HEK293 (cell line): ENCODE measurements at regions not wholly inside any gene's neighbourhood (a gene's known extent, or its start where the extent isn't known, plus 50 kb on each side); places are given as distances from the start of the nearest gene placed in this dataset.

ENCODE experiments used
- CTCF ChIA-PET: fragments of 350-600 bp; formaldehyde crosslinking; extraction: SDS; loops from one replicate; lab custom pipeline; 2021; ENCODE audit warnings: antibody characterized with exemption; lab: Yijun Ruan, JAX
- POLR2A ChIA-PET: fragments of 300-600 bp; formaldehyde crosslinking; extraction: SDS; loops from one replicate; lab custom pipeline; 2020; ENCODE audit warnings: antibody characterized with exemption, inconsistent platforms; lab: Yijun Ruan, JAX
- H3K27ac ChIP-seq: fragments of 200-500 bp; sonication (Bioruptor generic); 2 replicates; pipeline ENCODE4 v1.5.1; 2014; ENCODE audit warnings: low read depth, low read length, control low read depth, inconsistent platforms; ENCODE audit errors: extremely low read depth
- H3K36me3 ChIP-seq, 2 experiments: fragments of 200-500 bp in 1 of 2; sonication (Bioruptor generic) in 1 of 2; 1 replicate in 1 of 2; 2 replicates in 1 of 2; pipeline ENCODE4 v1.5.1; 2014 to 2017; ENCODE audit warnings: inconsistent platforms in 2 of 2, low read length in 2 of 2; ENCODE audit not compliant: control insufficient read depth in 2 of 2, insufficient read depth in 1 of 2
- H3K4me1 ChIP-seq: fragments of 200-500 bp; sonication (Bioruptor generic); 2 replicates; pipeline ENCODE4 v1.5.1; 2014; ENCODE audit warnings: mild to moderate bottlenecking, low read length, inconsistent platforms; ENCODE audit not compliant: control insufficient read depth, insufficient read depth
- H3K4me3 ChIP-seq: 2 replicates; pipeline ENCODE4 v1.5.1; 2011; ENCODE audit warnings: low read depth, mild to moderate bottlenecking, control low read depth, low read length, moderate library complexity
- H3K9me3 ChIP-seq: fragments of 200-500 bp; sonication (Bioruptor generic); 2 replicates; pipeline ENCODE4 v1.5.1; 2014; ENCODE audit warnings: low read depth, low read length, inconsistent platforms; ENCODE audit not compliant: control insufficient read depth, insufficient read depth
- BCL11A ChIP-seq: fragments of 450-650 bp; formaldehyde crosslinking; IDR thresholded peaks from 2 replicates; pipeline ENCODE4 v1.5.1; 2016; ENCODE audit warnings: low read depth, missing biosample characterization, missing genetic modification characterization
- FEZF1 ChIP-seq: fragments of 450-650 bp; formaldehyde crosslinking; IDR thresholded peaks from 2 replicates; pipeline ENCODE4 v1.5.1; 2016; ENCODE audit warnings: missing biosample characterization, missing genetic modification characterization
- GLI4 ChIP-seq: fragments of 450-650 bp; formaldehyde crosslinking; IDR thresholded peaks from 2 replicates; pipeline ENCODE4 v1.5.1; 2016; ENCODE audit warnings: missing biosample characterization, missing genetic modification characterization
- KLF8 ChIP-seq: fragments of 450-650 bp; formaldehyde crosslinking; IDR thresholded peaks from 2 replicates; pipeline ENCODE4 v1.5.1; 2016; ENCODE audit warnings: missing biosample characterization, missing genetic modification characterization
- RBAK ChIP-seq: fragments of 450-650 bp; formaldehyde crosslinking; IDR thresholded peaks from 2 replicates; pipeline ENCODE4 v1.5.1; 2016; ENCODE audit warnings: missing biosample characterization, missing genetic modification characterization
- SP7 ChIP-seq: fragments of 450-650 bp; formaldehyde crosslinking; IDR thresholded peaks from 2 replicates; pipeline ENCODE4 v1.5.1; 2016; ENCODE audit warnings: missing biosample characterization, missing genetic modification characterization
- ZBTB48 ChIP-seq: fragments of 450-650 bp; formaldehyde crosslinking; IDR thresholded peaks from 2 replicates; pipeline ENCODE4 v1.5.1; 2016; ENCODE audit warnings: missing biosample characterization, missing genetic modification characterization
- ZBTB7A ChIP-seq: fragments of 450-650 bp; formaldehyde crosslinking; IDR thresholded peaks from 2 replicates; pipeline ENCODE4 v1.5.1; 2016; ENCODE audit warnings: low read depth, missing biosample characterization, missing genetic modification characterization
- ZNF132 ChIP-seq: fragments of 450-650 bp; formaldehyde crosslinking; IDR thresholded peaks from 2 replicates; pipeline ENCODE4 v1.5.1; 2017; ENCODE audit warnings: missing biosample characterization, missing genetic modification characterization, borderline replicate concordance
- ZNF155 ChIP-seq: fragments of 450-650 bp; formaldehyde crosslinking; IDR thresholded peaks from 2 replicates; pipeline ENCODE4 v1.5.1; 2016; ENCODE audit warnings: missing biosample characterization, missing genetic modification characterization
- ZNF19 ChIP-seq: fragments of 450-650 bp; formaldehyde crosslinking; IDR thresholded peaks from 2 replicates; pipeline ENCODE4; 2016; ENCODE audit warnings: missing biosample characterization, missing genetic modification characterization, low read depth
- ZNF239 ChIP-seq: fragments of 450-650 bp; formaldehyde crosslinking; IDR thresholded peaks from 2 replicates; pipeline ENCODE4 v1.5.1; 2016; ENCODE audit warnings: missing biosample characterization, missing genetic modification characterization
- ZNF324 ChIP-seq: fragments of 450-650 bp; formaldehyde crosslinking; IDR thresholded peaks from 2 replicates; pipeline ENCODE4 v1.5.1; 2016; ENCODE audit warnings: missing biosample characterization, missing genetic modification characterization
- ZNF362 ChIP-seq: fragments of 450-650 bp; formaldehyde crosslinking; IDR thresholded peaks from 2 replicates; pipeline ENCODE4 v1.5.1; 2016; ENCODE audit warnings: missing biosample characterization, missing genetic modification characterization
- ZNF366 ChIP-seq: fragments of 450-650 bp; formaldehyde crosslinking; conservative IDR thresholded peaks from 2 replicates; pipeline ENCODE4 v1.5.1; 2016; ENCODE audit warnings: missing biosample characterization, missing genetic modification characterization
- ZNF48 ChIP-seq: fragments of 450-650 bp; formaldehyde crosslinking; IDR thresholded peaks from 2 replicates; pipeline ENCODE4 v1.5.1; 2016; ENCODE audit warnings: missing biosample characterization, missing genetic modification characterization
- ZNF510 ChIP-seq: fragments of 450-650 bp; formaldehyde crosslinking; IDR thresholded peaks from 2 replicates; pipeline ENCODE4 v1.5.1; 2018; ENCODE audit warnings: mild to moderate bottlenecking, missing genetic modification characterization, missing biosample characterization; ENCODE audit not compliant: insufficient replicate concordance
- ZNF555 ChIP-seq: fragments of 450-650 bp; formaldehyde crosslinking; conservative IDR thresholded peaks from 2 replicates; pipeline ENCODE4 v1.5.1; 2017; ENCODE audit warnings: missing biosample characterization, mild to moderate bottlenecking, missing genetic modification characterization, inconsistent platforms
- ZNF560 ChIP-seq: fragments of 450-650 bp; formaldehyde crosslinking; IDR thresholded peaks from 2 replicates; pipeline ENCODE4 v1.5.1; 2017; ENCODE audit warnings: missing biosample characterization, missing genetic modification characterization, borderline replicate concordance
- ZNF571 ChIP-seq: fragments of 450-650 bp; formaldehyde crosslinking; IDR thresholded peaks from 2 replicates; pipeline ENCODE4 v1.5.0; 2017; ENCODE audit warnings: missing biosample characterization, missing genetic modification characterization
- ZNF664 ChIP-seq: fragments of 450-650 bp; formaldehyde crosslinking; IDR thresholded peaks from 2 replicates; pipeline ENCODE4 v1.5.1; 2016; ENCODE audit warnings: missing biosample characterization, missing genetic modification characterization
- ZNF701 ChIP-seq: fragments of 450-650 bp; formaldehyde crosslinking; IDR thresholded peaks from 2 replicates; pipeline ENCODE4 v1.5.1; 2016; ENCODE audit warnings: missing biosample characterization, missing genetic modification characterization
- ZNF791 ChIP-seq: fragments of 450-650 bp; formaldehyde crosslinking; IDR thresholded peaks from 2 replicates; pipeline ENCODE4 v1.5.1; 2016; ENCODE audit warnings: missing biosample characterization, missing genetic modification characterization
- ZXDB ChIP-seq: fragments of 450-650 bp; formaldehyde crosslinking; IDR thresholded peaks from 2 replicates; pipeline ENCODE4 v1.5.1; 2016; ENCODE audit warnings: missing biosample characterization, missing genetic modification characterization
- TF ChIP-seq, protein P1 (sequence below): fragments of 450-650 bp; formaldehyde crosslinking; IDR thresholded peaks from 2 replicates; pipeline ENCODE4 v1.5.1; 2016; ENCODE audit warnings: missing biosample characterization, missing genetic modification characterization
- TF ChIP-seq, protein P2 (sequence below): fragments of 450-650 bp; formaldehyde crosslinking; IDR thresholded peaks from 2 replicates; pipeline ENCODE4 v1.5.1; 2016; ENCODE audit warnings: missing biosample characterization, missing genetic modification characterization
- TF ChIP-seq, protein P3 (sequence below): fragments of 450-650 bp; formaldehyde crosslinking; IDR thresholded peaks from 2 replicates; pipeline ENCODE4 v1.5.1; 2016; ENCODE audit warnings: missing biosample characterization, missing genetic modification characterization
- TF ChIP-seq, protein P4 (sequence below): fragments of 450-650 bp; formaldehyde crosslinking; IDR thresholded peaks from 2 replicates; pipeline ENCODE4 v1.5.1; 2016; ENCODE audit warnings: missing biosample characterization, missing genetic modification characterization

DNA sequence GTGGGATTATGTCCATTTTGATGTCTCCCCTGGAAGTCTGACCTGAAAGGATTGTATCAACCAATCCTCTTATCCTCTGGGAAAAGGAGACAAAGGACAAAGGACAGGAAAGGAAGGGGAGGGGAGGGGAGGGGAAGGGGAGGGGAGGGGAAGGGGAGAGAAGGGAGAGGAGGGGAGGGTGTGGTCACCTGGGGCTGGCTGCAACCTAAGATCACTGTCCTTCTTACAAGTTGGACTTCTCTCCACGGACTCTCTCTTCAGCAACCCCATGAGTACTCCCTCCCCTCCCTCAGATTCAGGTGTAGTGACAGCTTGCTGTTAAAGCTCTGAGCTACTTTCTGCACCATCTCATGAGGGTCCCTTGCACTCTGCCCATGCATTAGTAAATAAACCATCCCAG is 58.9 kb upstream of the KLHL31 start:
- CTCF ChIA-PET = interaction anchor here (0.5 to 10.9 kb wide), 28 partner anchors 6 to 1011 kb away, joined by 3 to 270 read pairs (median 4); partner anchors contain the start of gene LRRC1
- no peak overlapping the region for H3K27ac ChIP-seq

GRCh38 chr6:53723331-53723730 is 57.8 kb upstream of the KLHL31 start:
- ChIA-PET CTCF (interaction anchor here (0.5 to 10.9 kb wide), 16 partner anchors 8 to 552 kb away, joined by 3 to 270 read pairs (median 5); partner anchors contain the start of gene LRRC1), POLR2A (no interaction called here)
- H3K4me3 ChIP-seq = no peak overlapping the region
- no peaks in the 10 kb centered on the region for H3K9me3 ChIP-seq
- no peaks in the 10 kb centered on the region for H3K36me3 ChIP-seq
- H3K4me1 ChIP-seq = peaks cover 2% of the 10 kb centered on the region; the same call in 1 of the 2 replicates
- H3K27ac ChIP-seq = no peak overlapping the region
- TF ChIP-seq, protein P1, sequence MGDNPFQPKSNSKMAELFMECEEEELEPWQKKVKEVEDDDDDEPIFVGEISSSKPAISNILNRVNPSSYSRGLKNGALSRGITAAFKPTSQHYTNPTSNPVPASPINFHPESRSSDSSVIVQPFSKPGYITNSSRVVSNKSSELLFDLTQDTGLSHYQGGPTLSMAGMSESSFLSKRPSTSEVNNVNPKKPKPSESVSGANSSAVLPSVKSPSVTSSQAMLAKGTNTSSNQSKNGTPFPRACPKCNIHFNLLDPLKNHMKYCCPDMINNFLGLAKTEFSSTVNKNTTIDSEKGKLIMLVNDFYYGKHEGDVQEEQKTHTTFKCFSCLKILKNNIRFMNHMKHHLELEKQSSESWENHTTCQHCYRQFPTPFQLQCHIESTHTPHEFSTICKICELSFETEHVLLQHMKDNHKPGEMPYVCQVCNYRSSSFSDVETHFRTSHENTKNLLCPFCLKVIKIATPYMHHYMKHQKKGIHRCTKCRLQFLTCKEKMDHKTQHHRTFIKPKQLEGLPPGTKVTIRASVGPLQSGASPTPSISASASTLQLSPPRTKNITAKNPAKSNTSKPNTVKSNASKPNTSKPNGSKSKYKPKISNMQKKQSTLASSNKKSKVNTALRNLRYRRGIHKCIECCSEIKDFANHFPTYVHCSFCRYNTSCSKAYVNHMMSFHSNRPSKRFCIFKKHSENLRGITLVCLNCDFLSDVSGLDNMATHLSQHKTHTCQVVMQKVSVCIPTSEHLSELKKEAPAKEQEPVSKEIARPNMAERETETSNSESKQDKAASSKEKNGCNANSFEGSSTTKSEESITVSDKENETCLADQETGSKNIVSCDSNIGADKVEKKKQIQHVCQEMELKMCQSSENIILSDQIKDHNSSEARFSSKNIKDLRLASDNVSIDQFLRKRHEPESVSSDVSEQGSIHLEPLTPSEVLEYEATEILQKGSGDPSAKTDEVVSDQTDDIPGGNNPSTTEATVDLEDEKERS = no peak
- TF ChIP-seq, protein P2, sequence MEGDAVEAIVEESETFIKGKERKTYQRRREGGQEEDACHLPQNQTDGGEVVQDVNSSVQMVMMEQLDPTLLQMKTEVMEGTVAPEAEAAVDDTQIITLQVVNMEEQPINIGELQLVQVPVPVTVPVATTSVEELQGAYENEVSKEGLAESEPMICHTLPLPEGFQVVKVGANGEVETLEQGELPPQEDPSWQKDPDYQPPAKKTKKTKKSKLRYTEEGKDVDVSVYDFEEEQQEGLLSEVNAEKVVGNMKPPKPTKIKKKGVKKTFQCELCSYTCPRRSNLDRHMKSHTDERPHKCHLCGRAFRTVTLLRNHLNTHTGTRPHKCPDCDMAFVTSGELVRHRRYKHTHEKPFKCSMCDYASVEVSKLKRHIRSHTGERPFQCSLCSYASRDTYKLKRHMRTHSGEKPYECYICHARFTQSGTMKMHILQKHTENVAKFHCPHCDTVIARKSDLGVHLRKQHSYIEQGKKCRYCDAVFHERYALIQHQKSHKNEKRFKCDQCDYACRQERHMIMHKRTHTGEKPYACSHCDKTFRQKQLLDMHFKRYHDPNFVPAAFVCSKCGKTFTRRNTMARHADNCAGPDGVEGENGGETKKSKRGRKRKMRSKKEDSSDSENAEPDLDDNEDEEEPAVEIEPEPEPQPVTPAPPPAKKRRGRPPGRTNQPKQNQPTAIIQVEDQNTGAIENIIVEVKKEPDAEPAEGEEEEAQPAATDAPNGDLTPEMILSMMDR (tag by site-specific recombination) = no peak
- TF ChIP-seq BCL11A (no peak), FEZF1 (tag by site-specific recombination) (no peak), ZBTB7A (tag by site-specific recombination) (no peak), GLI4 (tag by site-specific recombination) (no peak), ZNF664 (tag by site-specific recombination) (no peak), ZNF48 (tag by site-specific recombination) (no peak), KLF8 (tag by site-specific recombination) (no peak), RBAK (tag by site-specific recombination) (no peak), ZNF701 (tag by site-specific recombination) (no peak), ZNF571 (tag by site-specific recombination) (no peak)

More for the DNA sequence above, 58.9 kb upstream of the KLHL31 start:
- Histone ChIP-seq H3K4me1 (no peaks in the 10 kb centered on the region), H3K9me3 (no peaks in the 10 kb centered on the region), H3K36me3 (no peaks in the 10 kb centered on the region), H3K4me3 (no peak overlapping the region)
- POLR2A ChIA-PET = interaction anchor here (1.2 kb wide), 1 partner anchor 10 kb away, joined by 4 read pairs; no protein-coding TSS in a partner anchor
- no peak for TF ChIP-seq ZNF366 (tag by site-specific recombination)
- TF ChIP-seq ZXDB = no peak
- no peak for TF ChIP-seq ZNF510
- no peak for TF ChIP-seq ZNF19 (tag by site-specific recombination)
- no peak for TF ChIP-seq ZNF791 (tag by site-specific recombination)
- no peak for TF ChIP-seq ZNF324
- TF ChIP-seq ZNF555 = no peak
- TF ChIP-seq, protein P3, sequence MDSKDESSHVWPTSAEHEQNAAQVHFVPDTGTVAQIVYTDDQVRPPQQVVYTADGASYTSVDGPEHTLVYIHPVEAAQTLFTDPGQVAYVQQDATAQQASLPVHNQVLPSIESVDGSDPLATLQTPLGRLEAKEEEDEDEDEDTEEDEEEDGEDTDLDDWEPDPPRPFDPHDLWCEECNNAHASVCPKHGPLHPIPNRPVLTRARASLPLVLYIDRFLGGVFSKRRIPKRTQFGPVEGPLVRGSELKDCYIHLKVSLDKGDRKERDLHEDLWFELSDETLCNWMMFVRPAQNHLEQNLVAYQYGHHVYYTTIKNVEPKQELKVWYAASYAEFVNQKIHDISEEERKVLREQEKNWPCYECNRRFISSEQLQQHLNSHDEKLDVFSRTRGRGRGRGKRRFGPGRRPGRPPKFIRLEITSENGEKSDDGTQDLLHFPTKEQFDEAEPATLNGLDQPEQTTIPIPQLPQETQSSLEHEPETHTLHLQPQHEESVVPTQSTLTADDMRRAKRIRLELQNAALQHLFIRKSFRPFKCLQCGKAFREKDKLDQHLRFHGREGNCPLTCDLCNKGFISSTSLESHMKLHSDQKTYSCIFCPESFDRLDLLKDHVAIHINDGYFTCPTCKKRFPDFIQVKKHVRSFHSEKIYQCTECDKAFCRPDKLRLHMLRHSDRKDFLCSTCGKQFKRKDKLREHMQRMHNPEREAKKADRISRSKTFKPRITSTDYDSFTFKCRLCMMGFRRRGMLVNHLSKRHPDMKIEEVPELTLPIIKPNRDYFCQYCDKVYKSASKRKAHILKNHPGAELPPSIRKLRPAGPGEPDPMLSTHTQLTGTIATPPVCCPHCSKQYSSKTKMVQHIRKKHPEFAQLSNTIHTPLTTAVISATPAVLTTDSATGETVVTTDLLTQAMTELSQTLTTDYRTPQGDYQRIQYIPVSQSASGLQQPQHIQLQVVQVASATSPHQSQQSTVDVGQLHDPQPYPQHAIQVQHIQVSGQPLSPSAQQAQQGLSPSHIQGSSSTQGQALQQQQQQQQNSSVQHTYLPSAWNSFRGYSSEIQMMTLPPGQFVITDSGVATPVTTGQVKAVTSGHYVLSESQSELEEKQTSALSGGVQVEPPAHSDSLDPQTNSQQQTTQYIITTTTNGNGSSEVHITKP (tag by site-specific recombination) = no peak
- TF ChIP-seq ZNF560 (tag by site-specific recombination) = no peak
- TF ChIP-seq, protein P4, sequence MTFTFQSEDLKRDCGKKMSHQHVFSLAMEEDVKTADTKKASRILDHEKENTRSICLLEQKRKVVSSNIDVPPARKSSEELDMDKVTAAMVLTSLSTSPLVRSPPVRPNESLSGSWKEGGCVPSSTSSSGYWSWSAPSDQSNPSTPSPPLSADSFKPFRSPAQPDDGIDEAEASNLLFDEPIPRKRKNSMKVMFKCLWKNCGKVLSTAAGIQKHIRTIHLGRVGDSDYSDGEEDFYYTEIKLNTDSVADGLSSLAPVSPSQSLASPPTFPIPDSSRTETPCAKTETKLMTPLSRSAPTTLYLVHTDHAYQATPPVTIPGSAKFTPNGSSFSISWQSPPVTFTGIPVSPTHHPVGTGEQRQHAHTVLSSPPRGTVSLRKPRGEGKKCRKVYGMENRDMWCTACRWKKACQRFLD (tag by site-specific recombination) = no peak
- no peak for TF ChIP-seq ZNF132 (tag by site-specific recombination)
- no peak for TF ChIP-seq SP7
- TF ChIP-seq ZNF155 (tag by site-specific recombination) = no peak
- TF ChIP-seq ZNF239 = no peak
- no peak for TF ChIP-seq ZBTB48 (tag by site-specific recombination)
- TF ChIP-seq ZNF362 = no peak
- TF ChIP-seq, all 188 proteins: peak for 0
